SK-N-SH (cell line): ENCODE measurements at regions not wholly inside any gene's neighbourhood (a gene's known extent, or its start where the extent isn't known, plus 50 kb on each side); places are given as distances from the start of the nearest gene placed in this dataset.

ENCODE experiments used
- FOXJ3 ChIP-seq: sonication (generic); formaldehyde crosslinking; IDR thresholded peaks from 2 replicates; pipeline ENCODE4 v1.5.1; 2020; ENCODE audit warnings: mild to moderate bottlenecking, missing genetic modification reagents
- MAX ChIP-seq: IDR thresholded peaks from 2 replicates; pipeline ENCODE4 v1.4.0; 2012; ENCODE audit warnings: low read depth
- POLR2AphosphoS5 ChIP-seq: IDR thresholded peaks from 2 replicates; pipeline ENCODE4 v1.6.1; 2012; ENCODE audit warnings: low read depth, low read length
- RFX5 ChIP-seq: IDR thresholded peaks from 2 replicates; pipeline ENCODE4 v1.6.1; 2012; ENCODE audit warnings: mild to moderate bottlenecking, improper control_type of control experiment, low read length
- TF ChIP-seq, protein P1 (sequence below): IDR thresholded peaks from 2 replicates; pipeline ENCODE4 v1.6.1; 2012; ENCODE audit warnings: mild to moderate bottlenecking, low read depth, low read length, moderate library complexity
- TF ChIP-seq, protein P2 (sequence below): fragments of 150-350 bp; IDR thresholded peaks from 2 replicates; pipeline ENCODE4 v1.6.1; 2017; ENCODE audit warnings: antibody characterized with exemption, low read length, low read depth, borderline replicate concordance
- TF ChIP-seq, protein P3 (sequence below): fragments of 200-600 bp; sonication (generic); IDR thresholded peaks from 2 replicates; pipeline ENCODE4 v1.6.1; 2017; ENCODE audit warnings: antibody characterized with exemption, mild to moderate bottlenecking, moderate library complexity

GRCh38 chr3:40875581-40875980, 323.7 kb upstream of the CTNNB1 start:
- TF ChIP-seq MAX (no peak), POLR2AphosphoS5 (no peak), RFX5 (no peak), FOXJ3 (CRISPR knock-in tag) (no peak)
- TF ChIP-seq, protein P1, sequence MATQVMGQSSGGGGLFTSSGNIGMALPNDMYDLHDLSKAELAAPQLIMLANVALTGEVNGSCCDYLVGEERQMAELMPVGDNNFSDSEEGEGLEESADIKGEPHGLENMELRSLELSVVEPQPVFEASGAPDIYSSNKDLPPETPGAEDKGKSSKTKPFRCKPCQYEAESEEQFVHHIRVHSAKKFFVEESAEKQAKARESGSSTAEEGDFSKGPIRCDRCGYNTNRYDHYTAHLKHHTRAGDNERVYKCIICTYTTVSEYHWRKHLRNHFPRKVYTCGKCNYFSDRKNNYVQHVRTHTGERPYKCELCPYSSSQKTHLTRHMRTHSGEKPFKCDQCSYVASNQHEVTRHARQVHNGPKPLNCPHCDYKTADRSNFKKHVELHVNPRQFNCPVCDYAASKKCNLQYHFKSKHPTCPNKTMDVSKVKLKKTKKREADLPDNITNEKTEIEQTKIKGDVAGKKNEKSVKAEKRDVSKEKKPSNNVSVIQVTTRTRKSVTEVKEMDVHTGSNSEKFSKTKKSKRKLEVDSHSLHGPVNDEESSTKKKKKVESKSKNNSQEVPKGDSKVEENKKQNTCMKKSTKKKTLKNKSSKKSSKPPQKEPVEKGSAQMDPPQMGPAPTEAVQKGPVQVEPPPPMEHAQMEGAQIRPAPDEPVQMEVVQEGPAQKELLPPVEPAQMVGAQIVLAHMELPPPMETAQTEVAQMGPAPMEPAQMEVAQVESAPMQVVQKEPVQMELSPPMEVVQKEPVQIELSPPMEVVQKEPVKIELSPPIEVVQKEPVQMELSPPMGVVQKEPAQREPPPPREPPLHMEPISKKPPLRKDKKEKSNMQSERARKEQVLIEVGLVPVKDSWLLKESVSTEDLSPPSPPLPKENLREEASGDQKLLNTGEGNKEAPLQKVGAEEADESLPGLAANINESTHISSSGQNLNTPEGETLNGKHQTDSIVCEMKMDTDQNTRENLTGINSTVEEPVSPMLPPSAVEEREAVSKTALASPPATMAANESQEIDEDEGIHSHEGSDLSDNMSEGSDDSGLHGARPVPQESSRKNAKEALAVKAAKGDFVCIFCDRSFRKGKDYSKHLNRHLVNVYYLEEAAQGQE: no peak
- TF ChIP-seq, protein P2, sequence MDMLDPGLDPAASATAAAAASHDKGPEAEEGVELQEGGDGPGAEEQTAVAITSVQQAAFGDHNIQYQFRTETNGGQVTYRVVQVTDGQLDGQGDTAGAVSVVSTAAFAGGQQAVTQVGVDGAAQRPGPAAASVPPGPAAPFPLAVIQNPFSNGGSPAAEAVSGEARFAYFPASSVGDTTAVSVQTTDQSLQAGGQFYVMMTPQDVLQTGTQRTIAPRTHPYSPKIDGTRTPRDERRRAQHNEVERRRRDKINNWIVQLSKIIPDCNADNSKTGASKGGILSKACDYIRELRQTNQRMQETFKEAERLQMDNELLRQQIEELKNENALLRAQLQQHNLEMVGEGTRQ: no peak
- TF ChIP-seq, protein P3, sequence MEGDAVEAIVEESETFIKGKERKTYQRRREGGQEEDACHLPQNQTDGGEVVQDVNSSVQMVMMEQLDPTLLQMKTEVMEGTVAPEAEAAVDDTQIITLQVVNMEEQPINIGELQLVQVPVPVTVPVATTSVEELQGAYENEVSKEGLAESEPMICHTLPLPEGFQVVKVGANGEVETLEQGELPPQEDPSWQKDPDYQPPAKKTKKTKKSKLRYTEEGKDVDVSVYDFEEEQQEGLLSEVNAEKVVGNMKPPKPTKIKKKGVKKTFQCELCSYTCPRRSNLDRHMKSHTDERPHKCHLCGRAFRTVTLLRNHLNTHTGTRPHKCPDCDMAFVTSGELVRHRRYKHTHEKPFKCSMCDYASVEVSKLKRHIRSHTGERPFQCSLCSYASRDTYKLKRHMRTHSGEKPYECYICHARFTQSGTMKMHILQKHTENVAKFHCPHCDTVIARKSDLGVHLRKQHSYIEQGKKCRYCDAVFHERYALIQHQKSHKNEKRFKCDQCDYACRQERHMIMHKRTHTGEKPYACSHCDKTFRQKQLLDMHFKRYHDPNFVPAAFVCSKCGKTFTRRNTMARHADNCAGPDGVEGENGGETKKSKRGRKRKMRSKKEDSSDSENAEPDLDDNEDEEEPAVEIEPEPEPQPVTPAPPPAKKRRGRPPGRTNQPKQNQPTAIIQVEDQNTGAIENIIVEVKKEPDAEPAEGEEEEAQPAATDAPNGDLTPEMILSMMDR: no peak
